ENCODE measurements at regions not wholly inside any gene's neighbourhood (a gene's known extent, or its start where the extent isn't known, plus 50 kb on each side); places are given as distances from the start of the nearest gene placed in this dataset.
A peak's percentile ranks its signal among the peaks of the same experiment; 100 is the strongest.

- Histone ChIP-seq H3K4me3 (no peak overlapping the region), H3K79me2 (ENCODE audit: control insufficient read depth, insufficient read depth, low read length) (no peaks in the 10 kb centered on the region), H3K9me1 (ENCODE audit: control insufficient read depth, insufficient read depth, low read length) (no peaks in the 10 kb centered on the region), H3K27me3 (ENCODE audit: control insufficient read depth in 2 of 2, insufficient read depth in 2 of 2, low read length in 2 of 2) (no peaks in the 10 kb centered on the region), H3K27ac (ENCODE audit: extremely low read depth, low read depth, low read length) (no peak overlapping the region), H3K9ac (ENCODE audit: insufficient read depth in 1 of 2, low read depth in 2 of 2, low read length in 2 of 2) (no peak overlapping the region), H3K36me3 (ENCODE audit: control insufficient read depth, insufficient read depth, low read length) (no peaks in the 10 kb centered on the region), H3K4me1 (replicated peaks in 1 of 2; ENCODE audit: control insufficient read depth in 2 of 2, insufficient read depth in 2 of 2, low read length in 2 of 2) (no peaks in the 10 kb centered on the region; a peak in 2 of 5 replicates), H2AFZ (ENCODE audit: low read depth, low read length) (0 out of 2 replicates have a peak overlapping the region, but pooled peaks have one; percentile 30), H3K4me2 (ENCODE audit: insufficient read depth, low read length) (no peak overlapping the region), H3K9me3 (replicated peaks; ENCODE audit: control insufficient read depth, insufficient read depth, low read depth, low read length) (no peaks in the 10 kb centered on the region), H4K20me1 (replicated peaks; ENCODE audit: control insufficient read depth, insufficient read depth, low read length) (no peaks in the 10 kb centered on the region)
- peak; percentile 11 for FAIRE-seq
- TF ChIP-seq RBM25 (IDR thresholded peaks at IDR 0.05; ENCODE audit: low read depth, low read length, severe bottlenecking) (peak; percentile 82), HNRNPL (IDR thresholded peaks at IDR 0.05; ENCODE audit: low read depth, low read length) (no peak), BCOR (IDR thresholded peaks at IDR 0.05) (peak; percentile 50; the same call in 1 of the 2 replicates)
- intact Hi-C loops (cut with micrococcal nuclease), result no loop called here
- POLR2A ChIA-PET, result interaction anchor here (0.6 to 0.8 kb wide), 2 partner anchors 30 to 533 kb away, joined by 3 to 4 read pairs; no protein-coding TSS in a partner anchor
- no peak for DNase-seq (ENCODE audit: extremely low read depth in 1 of 4, low spot score in 3 of 4)
- in situ Hi-C loops (cut with MboI), result no loop called here
- WGBS (ENCODE audit: insufficient coverage, low coverage, missing lambda C conversion rate), result 17% methylated on average over 8 of the region's 8 CpGs
- no peak for ATAC-seq
- BruUV-seq (replicated peaks), result no TSS peak
- CTCF ChIA-PET (ENCODE audit: low intra/inter-chr PET ratio), result no interaction called here
Measured at GRCh38 chr15:81911022-81911971, 134.5 kb downstream of the MEX3B start.

DNA sequence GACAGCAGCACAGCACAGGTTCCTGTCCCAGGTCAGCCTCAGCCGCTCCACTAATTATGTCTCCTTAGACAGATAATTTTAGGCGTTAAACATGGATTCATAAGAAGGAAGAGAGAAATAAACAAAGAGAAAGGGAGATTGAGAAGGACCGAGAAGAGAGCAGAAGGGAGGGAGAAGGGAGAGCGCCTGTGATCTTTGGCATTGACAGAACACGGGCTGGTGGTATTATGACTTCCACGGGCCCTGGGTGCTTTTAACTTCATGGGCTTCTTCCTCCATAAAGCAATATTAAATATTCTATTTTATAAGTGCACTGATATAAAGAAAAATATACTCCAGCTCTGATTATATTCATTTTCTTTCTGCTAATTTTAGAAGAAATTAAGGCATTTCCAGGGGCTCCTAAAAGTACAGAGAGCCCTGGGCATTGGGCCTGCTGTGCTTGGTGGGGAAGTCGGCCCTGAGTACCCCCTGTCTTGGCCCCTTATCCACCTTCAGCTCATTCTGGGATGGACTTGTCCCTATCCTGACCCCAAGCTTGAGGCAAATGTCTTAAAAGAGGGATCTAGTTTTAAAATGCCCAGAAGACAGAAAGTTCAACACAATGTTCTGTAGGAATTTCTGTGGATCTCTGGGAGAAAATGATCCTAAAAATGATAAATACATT lies 135.3 kb downstream of the MEX3B start:
- no peaks in the 10 kb centered on the region for H4K20me1 ChIP-seq (replicated peaks; ENCODE audit: control insufficient read depth, insufficient read depth, low read length)
- ATAC-seq, result no peak
- TF ChIP-seq ZNF77 (CRISPR knock-in tag; IDR thresholded peaks at IDR 0.05) (no peak), ZNF586 (CRISPR knock-in tag; conservative IDR thresholded peaks at IDR 0.05) (no peak)
- CTCF ChIA-PET (ENCODE audit: low intra/inter-chr PET ratio), result no interaction called here
- no peaks in the 10 kb centered on the region for H3K9me3 ChIP-seq (replicated peaks; ENCODE audit: control insufficient read depth, insufficient read depth, low read depth, low read length)
- peak overlapping the region; percentile 71 for H2AFZ ChIP-seq (ENCODE audit: low read depth, low read length)
- no peaks in the 10 kb centered on the region for H3K27me3 ChIP-seq (ENCODE audit: control insufficient read depth in 2 of 2, insufficient read depth in 2 of 2, low read length in 2 of 2)
- DNase-seq (ENCODE audit: extremely low read depth in 1 of 4, low spot score in 3 of 4), result no peak
- 49% methylated on average over 6 of the region's 7 CpGs for WGBS (ENCODE audit: insufficient coverage, low coverage, missing lambda C conversion rate)
- intact Hi-C loops (cut with micrococcal nuclease), result no loop called here
- H3K9me1 ChIP-seq (ENCODE audit: control insufficient read depth, insufficient read depth, low read length), result no peaks in the 10 kb centered on the region
- no peaks in the 10 kb centered on the region for H3K36me3 ChIP-seq (ENCODE audit: control insufficient read depth, insufficient read depth, low read length)
- no peaks in the 10 kb centered on the region; a peak in 2 of 5 replicates for H3K4me1 ChIP-seq (replicated peaks in 1 of 2; ENCODE audit: control insufficient read depth in 2 of 2, insufficient read depth in 2 of 2, low read length in 2 of 2)
- H3K79me2 ChIP-seq (ENCODE audit: control insufficient read depth, insufficient read depth, low read length), result no peaks in the 10 kb centered on the region
- in situ Hi-C loops (cut with MboI), result no loop called here
- H3K27ac ChIP-seq (ENCODE audit: extremely low read depth, low read depth, low read length), result no peak overlapping the region
- no peak for FAIRE-seq
- no peak overlapping the region for H3K9ac ChIP-seq (ENCODE audit: insufficient read depth in 1 of 2, low read depth in 2 of 2, low read length in 2 of 2)
- no peak overlapping the region for H3K4me3 ChIP-seq
- no TSS peak for BruUV-seq (replicated peaks)
- no peak overlapping the region for H3K4me2 ChIP-seq (ENCODE audit: insufficient read depth, low read length)
- POLR2A ChIA-PET, result no interaction called here
